AG09319 (cell line): ENCODE measurements at regions not wholly inside any gene's neighbourhood (a gene's known extent, or its start where the extent isn't known, plus 50 kb on each side); places are given as distances from the start of the nearest gene placed in this dataset.

Experiments
- DNase-seq: peaks from one replicate; pipeline ENCODE4 v3.0.0-alpha.2; 2010; ENCODE audit warnings: low read depth; ENCODE audit errors: extremely low read depth
- CTCF ChIP-seq: IDR thresholded peaks from 2 replicates; pipeline ENCODE4 v1.5.1; 2011; ENCODE audit warnings: low read depth, mild to moderate bottlenecking, inconsistent platforms, low read length, moderate library complexity

DNA sequence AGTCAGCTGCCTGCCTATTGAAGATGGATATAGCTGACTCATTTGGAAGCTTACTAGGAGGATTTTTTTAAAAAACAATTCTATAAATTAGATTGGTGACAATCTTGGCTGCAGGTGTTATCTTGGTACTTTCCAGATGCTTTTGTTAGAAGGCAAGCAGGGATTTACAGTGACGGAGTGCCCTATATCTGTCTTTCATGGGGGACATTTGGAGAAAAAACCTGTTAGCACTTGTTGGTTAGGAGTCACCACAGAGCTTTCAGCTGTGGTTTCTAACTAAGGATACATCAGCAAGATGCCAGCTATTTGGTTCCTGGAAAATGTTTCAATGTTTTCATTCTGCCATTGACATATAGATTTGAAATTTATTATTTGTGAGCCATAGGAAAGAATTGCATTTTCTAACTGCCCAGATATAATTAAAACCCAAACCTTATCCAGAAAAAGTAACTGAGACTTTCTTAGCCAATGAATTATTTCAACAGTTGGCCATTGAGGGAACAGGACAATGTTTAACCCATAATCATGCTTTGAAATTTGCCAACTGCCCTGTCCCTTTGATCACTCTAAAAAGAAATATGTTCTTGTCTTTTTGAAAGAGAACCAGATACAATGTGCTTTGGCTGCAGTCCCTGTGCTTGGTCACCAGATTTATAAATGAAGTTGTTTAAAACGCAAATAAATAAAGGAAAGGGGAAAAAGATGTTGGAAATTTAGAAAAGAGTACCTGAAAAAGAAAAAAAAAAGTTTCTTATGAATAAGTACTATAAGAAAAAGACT lies 761.0 kb upstream of the CXADR start:
- TF ChIP-seq CTCF, result no peak

GRCh38 chr21:16752475-16752857 lies 760.4 kb upstream of the CXADR start:
- DNase-seq, result no peak
- no peak for TF ChIP-seq CTCF

More for the DNA sequence above, 761.0 kb upstream of the CXADR start:
- no peak for DNase-seq

DNA sequence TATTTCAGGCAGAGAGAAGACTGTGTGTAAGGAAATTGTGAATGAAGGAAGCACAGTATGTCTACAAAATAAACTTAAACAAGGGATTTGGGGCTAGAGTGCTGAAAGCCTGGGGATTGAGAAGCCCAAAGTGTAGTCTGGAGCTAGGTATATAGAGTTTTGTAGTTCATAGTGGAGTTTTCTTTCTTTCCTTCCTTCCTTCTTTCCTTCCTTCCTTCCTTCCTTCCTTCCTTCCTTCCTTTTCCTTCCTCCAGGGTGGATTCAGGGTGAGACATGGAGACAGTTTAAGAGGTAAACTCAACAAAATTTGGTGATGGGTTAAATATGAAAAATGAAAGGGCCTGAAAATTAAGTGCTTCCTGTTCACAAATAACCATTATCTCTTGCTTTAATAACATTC lies 757.8 kb upstream of the CXADR start:
- TF ChIP-seq CTCF, result no peak
- DNase-seq, result no peak

- DNase-seq, result no peak
- no peak for TF ChIP-seq CTCF
Measured at GRCh38 chr21:16767201-16767600, 745.6 kb upstream of the CXADR start.

DNA sequence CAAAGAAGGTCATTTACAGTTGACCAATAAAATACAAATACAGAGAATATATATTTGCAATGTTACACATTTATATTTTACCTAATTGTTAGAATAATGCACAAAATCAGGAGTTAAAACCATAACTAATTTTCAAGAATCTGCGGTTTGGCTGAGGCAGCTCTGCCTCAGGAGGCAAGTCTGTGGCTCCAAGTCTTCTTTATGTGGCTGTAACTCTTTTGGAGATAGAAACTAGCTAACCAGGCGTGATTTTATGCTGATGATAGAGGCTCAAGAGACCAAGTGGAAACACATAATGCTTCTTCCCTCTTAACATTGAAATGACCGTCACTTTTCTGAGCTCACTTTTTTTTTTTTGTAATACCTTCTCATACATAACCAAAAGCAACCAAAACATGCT lies 744.7 kb upstream of the CXADR start:
- no peak for TF ChIP-seq CTCF
- DNase-seq, result no peak

- DNase-seq, result no peak
- no peak for TF ChIP-seq CTCF
Measured at GRCh38 chr21:16770266-16770665, 742.6 kb upstream of the CXADR start.

GRCh38 chr21:16773206-16773605 lies 739.6 kb upstream of the CXADR start:
- TF ChIP-seq CTCF, result no peak
- no peak for DNase-seq
